ENCODE measurements at regions not wholly inside any gene's neighbourhood (a gene's known extent, or its start where the extent isn't known, plus 50 kb on each side); places are given as distances from the start of the nearest gene placed in this dataset.

GRCh38 chr19:28619816-28620429 lies 593.0 kb downstream of the UQCRFS1 start:
- Histone ChIP-seq H3K27ac (no peak overlapping the region), H3K9me3 (peaks cover 0 to 12% (median 5%) of the 10 kb centered on the region in 12 donors), H3K4me1 (no peaks in the 10 kb centered on the region), H3K27me3 (peaks cover 0 to 2% (median 0%) of the 10 kb centered on the region in 9 donors), H3K36me3 (no peaks in the 10 kb centered on the region), H3K4me3 (no peak overlapping the region)
- no peak for DNase-seq
- intact Hi-C loops (cut with DNase I) = no loop called here
- WGBS, 4 donors = 66 to 80% (median 74%) methylated on average over 5 of the region's 5 CpGs
- TF ChIP-seq POLR2A (IDR thresholded peaks at IDR 0.05) (no peak), CTCF (IDR thresholded peaks at IDR 0.05) (no peak)
- no peak for ATAC-seq

- Histone ChIP-seq H3K27ac (no peak overlapping the region), H3K36me3 (no peaks in the 10 kb centered on the region), H3K27me3 (peaks cover 0 to 2% (median 0%) of the 10 kb centered on the region in 9 donors), H3K4me3 (no peak overlapping the region), H3K4me1 (no peaks in the 10 kb centered on the region), H3K9me3 (peaks cover 0 to 23% (median 16%) of the 10 kb centered on the region in 12 donors)
- intact Hi-C loops (cut with DNase I) = no loop called here
- WGBS, 4 donors = 53 to 71% (median 63%) methylated on average over 4 of the region's 4 CpGs
- no peak for DNase-seq
- ATAC-seq = no peak
- no peak for TF ChIP-seq POLR2A (IDR thresholded peaks at IDR 0.05)
- TF ChIP-seq CTCF (IDR thresholded peaks at IDR 0.05) = no peak
Measured at GRCh38 chr19:28618504-28618903, 594.4 kb downstream of the UQCRFS1 start.

- no peaks in the 10 kb centered on the region for H3K4me1 ChIP-seq
- no peak overlapping the region for H3K27ac ChIP-seq
- TF ChIP-seq CTCF (IDR thresholded peaks at IDR 0.05) (no peak), POLR2A (IDR thresholded peaks at IDR 0.05) (no peak)
- H3K27me3 ChIP-seq = no peaks in the 10 kb centered on the region
- no peak overlapping the region for H3K4me3 ChIP-seq
- no peak for ATAC-seq
- DNase-seq = no peak
- intact Hi-C loops (cut with DNase I) = no loop called here
- H3K9me3 ChIP-seq = peaks cover 0 to 23% (median 16%) of the 10 kb centered on the region in 12 donors
- WGBS, 4 donors = 61 to 73% (median 69%) methylated on average over 1 of the region's 1 CpG
- H3K36me3 ChIP-seq = no peaks in the 10 kb centered on the region
Measured at GRCh38 chr19:28615966-28616365, 597.0 kb downstream of the UQCRFS1 start.

- no peak overlapping the region for H3K4me3 ChIP-seq
- no peak for ATAC-seq
- H3K4me1 ChIP-seq = no peaks in the 10 kb centered on the region
- intact Hi-C loops (cut with DNase I) = no loop called here
- H3K27me3 ChIP-seq = no peaks in the 10 kb centered on the region
- no peak for TF ChIP-seq POLR2A (IDR thresholded peaks at IDR 0.05)
- TF ChIP-seq CTCF (IDR thresholded peaks at IDR 0.05) = no peak
- no peaks in the 10 kb centered on the region for H3K36me3 ChIP-seq
- H3K9me3 ChIP-seq = peaks cover 0 to 23% (median 16%) of the 10 kb centered on the region in 12 donors
- no peak overlapping the region for H3K27ac ChIP-seq
- no peak for DNase-seq
- WGBS, 4 donors = 86 to 91% (median 89%) methylated on average over 3 of the region's 3 CpGs
Measured at GRCh38 chr19:28615546-28615916, 597.4 kb downstream of the UQCRFS1 start.

Data from heart left ventricle (tissue), 16 donors.